ENCODE measurements at regions not wholly inside any gene's neighbourhood (a gene's known extent, or its start where the extent isn't known, plus 50 kb on each side); places are given as distances from the start of the nearest gene placed in this dataset.
A peak's percentile ranks its signal among the peaks of the same experiment; 100 is the strongest.

DNA sequence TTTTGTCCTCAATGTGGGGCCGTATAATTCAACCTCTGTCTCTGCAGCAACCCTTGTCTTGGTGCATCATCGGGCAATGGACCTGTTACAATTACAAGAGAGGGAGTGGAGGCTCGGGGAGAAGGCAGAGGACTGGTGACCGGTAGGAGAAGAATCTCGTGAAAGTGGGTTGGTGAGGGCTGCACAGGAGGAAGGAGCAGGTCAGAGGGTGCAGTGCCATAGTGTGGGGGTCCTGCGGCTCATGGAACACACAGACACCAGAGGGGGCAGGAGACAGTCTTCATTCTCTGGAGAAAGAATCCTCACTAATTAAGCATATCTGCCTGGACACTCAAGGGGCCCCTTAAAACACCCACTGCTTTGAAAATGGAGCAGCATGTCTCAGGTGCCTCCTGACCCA, 174.7 kb upstream of the B3GAT1 start:
- ATAC-seq (ENCODE audit: low read depth) = no peak
- Mint-ChIP-seq H3K4me1 (peaks cover 21% of the 10 kb centered on the region), H3K27me3 (peaks cover 31% of the 10 kb centered on the region), H3K9me3 (no peaks in the 10 kb centered on the region), H3K36me3 (no peaks in the 10 kb centered on the region), H3K4me3 (no peak overlapping the region), H3K27ac (no peak overlapping the region)
- DNase-seq = no peak
- POLR2A ChIA-PET = no interaction called here

DNA sequence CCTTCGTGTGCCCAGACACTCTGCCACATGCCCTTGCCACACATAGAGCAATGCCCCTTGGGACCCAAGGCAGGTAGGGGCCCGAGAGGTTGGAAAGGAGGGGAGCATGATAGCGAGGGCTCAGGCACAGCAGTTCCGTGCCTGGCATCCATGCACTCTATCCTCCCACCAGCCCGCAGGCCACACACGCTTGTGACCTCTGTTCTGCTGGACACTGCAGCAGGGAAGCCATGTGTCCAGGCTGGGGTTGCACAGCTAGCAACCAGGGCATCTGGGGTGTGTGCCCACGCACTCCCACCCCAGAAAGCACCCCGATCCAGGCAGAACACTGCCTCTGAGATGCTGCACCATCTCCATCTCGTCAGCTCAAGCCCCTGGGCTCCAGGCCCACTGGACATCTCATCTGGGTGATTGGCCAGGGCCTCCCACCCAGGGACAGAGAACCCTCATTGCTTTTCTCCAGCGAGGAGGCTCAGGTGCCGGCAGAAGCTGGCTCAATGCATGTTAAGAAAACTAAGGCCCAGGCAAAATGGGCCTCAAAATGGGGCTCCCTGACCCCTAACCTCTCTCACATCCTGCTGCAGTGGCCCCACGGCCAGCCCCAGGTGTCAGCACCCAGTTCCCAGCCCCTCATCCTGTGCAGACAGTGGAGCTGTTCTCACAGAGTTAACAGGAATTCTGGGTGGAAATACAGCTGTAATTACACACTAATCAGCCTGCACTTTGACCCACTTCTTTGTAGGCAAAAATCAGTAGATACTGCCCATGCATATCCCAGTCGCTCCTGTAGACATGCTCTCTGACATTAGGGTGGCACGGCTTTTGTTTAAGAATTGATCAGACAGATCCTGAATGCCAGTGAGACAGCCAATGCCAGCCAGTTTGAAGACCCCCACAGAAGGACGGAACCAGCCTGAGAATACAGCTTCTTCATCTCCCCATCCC, 173.9 kb upstream of the B3GAT1 start:
- peaks cover 35% of the 10 kb centered on the region for H3K27me3 Mint-ChIP-seq
- no peak overlapping the region for H3K27ac Mint-ChIP-seq
- DNase-seq (no peak), ATAC-seq (ENCODE audit: low read depth) (no peak)
- POLR2A ChIA-PET = no interaction called here
- H3K9me3 Mint-ChIP-seq = no peaks in the 10 kb centered on the region
- H3K36me3 Mint-ChIP-seq = no peaks in the 10 kb centered on the region
- peaks cover 24% of the 10 kb centered on the region for H3K4me1 Mint-ChIP-seq
- no peak overlapping the region for H3K4me3 Mint-ChIP-seq

GRCh38 chr11:134584706-134585445, 172.8 kb upstream of the B3GAT1 start:
- Mint-ChIP-seq H3K4me3 (no peak overlapping the region), H3K27ac (no peak overlapping the region), H3K9me3 (no peaks in the 10 kb centered on the region), H3K27me3 (peaks cover 37% of the 10 kb centered on the region), H3K4me1 (peaks cover 24% of the 10 kb centered on the region), H3K36me3 (no peaks in the 10 kb centered on the region)
- DNase-seq = no peak
- ATAC-seq (ENCODE audit: low read depth) = no peak
- POLR2A ChIA-PET = no interaction called here

DNA sequence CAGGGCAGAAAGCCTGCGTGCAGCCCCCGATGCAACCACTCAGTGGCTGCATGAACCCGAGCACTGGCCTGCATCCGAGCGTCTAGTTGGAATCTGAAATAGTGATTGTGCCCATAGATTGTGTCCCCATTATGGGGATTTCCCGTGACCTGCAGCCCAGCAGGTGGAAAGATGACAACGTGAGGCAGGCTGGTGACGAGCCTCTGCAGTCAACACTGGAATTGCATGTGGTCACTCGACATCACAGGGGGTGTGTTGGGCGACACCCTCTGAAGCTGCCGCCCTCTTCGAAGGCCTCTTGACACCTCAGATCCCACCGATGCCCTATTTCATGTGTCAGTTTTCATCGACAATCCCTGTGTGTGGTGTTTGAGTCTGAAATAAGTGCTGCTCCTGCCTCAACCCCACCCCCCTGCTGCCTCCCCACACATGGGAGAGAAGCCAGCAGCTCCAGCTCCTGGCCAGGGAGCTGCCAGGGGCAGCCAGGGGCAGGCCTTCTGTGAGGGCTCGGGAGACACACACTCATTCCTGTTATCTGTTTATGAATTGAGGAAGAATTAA, 172.0 kb upstream of the B3GAT1 start:
- H3K27me3 Mint-ChIP-seq = peaks cover 35% of the 10 kb centered on the region
- POLR2A ChIA-PET = no interaction called here
- ATAC-seq (ENCODE audit: low read depth) = no peak
- H3K9me3 Mint-ChIP-seq = no peaks in the 10 kb centered on the region
- no peaks in the 10 kb centered on the region for H3K36me3 Mint-ChIP-seq
- DNase-seq = no peak
- H3K4me3 Mint-ChIP-seq = peak overlapping the region; percentile 67
- peak overlapping the region; percentile 57 for H3K27ac Mint-ChIP-seq
- H3K4me1 Mint-ChIP-seq = peaks cover 22% of the 10 kb centered on the region

DNA sequence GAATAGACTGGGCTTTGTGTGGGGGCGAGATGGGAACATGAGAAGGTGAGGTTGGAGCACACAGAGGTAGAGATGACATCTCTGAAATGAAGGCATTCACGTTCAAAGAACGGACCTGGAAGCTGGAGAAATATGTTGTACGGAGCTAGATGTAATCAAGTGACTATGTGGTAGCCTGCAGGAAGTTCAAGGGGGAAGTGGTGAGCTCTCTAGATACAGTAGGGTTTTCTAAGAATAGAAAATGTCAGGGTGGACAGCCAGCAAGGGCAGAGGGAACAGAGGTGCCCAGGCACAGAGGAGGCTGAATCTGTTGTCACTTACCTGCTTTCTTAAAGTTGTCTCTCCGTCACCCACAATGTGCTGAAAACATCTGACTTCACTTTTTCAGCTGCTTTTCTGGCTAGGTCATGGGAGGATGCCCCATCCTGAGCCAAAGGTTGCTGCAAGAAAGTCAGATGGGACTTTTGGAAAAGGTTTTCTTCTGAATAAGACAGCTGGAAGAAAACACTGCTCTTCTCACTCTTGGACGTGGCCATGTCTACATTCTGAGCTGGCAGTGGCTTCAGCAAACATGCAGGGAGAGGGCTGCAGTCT, 171.5 kb upstream of the B3GAT1 start:
- Mint-ChIP-seq H3K4me1 (peaks cover 19% of the 10 kb centered on the region), H3K27me3 (peaks cover 35% of the 10 kb centered on the region), H3K4me3 (peak overlapping the region; percentile 67), H3K36me3 (no peaks in the 10 kb centered on the region), H3K9me3 (no peaks in the 10 kb centered on the region), H3K27ac (peak overlapping the region; percentile 57)
- DNase-seq (no peak), ATAC-seq (ENCODE audit: low read depth) (peak; percentile 93)
- POLR2A ChIA-PET = interaction anchor here (0.7 kb wide), 1 partner anchor 338 kb away, joined by 5 read pairs; no protein-coding TSS in a partner anchor

DNA sequence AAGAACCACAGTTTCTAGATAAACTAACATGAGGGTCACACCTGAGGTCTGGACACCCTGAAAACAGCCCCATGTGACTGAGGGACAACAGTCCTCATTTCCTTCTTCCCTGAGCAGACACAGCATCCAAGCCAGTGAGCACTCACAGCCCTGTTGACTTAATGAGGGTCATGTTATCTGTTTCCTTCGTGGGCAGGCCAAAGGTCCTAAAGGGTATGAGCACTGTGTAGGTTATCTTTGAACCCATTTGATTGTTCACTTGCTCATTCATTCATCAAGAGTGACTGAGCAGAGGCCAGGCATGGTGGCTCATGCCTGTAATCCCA, 170.7 kb upstream of the B3GAT1 start:
- ATAC-seq (ENCODE audit: low read depth) (no peak), DNase-seq (no peak)
- Mint-ChIP-seq H3K27me3 (peaks cover 37% of the 10 kb centered on the region), H3K4me1 (peaks cover 19% of the 10 kb centered on the region), H3K27ac (no peak overlapping the region), H3K9me3 (no peaks in the 10 kb centered on the region), H3K36me3 (no peaks in the 10 kb centered on the region), H3K4me3 (no peak overlapping the region)
- POLR2A ChIA-PET = no interaction called here

GRCh38 chr11:134581966-134582769, 170.1 kb upstream of the B3GAT1 start:
- H3K4me3 Mint-ChIP-seq = no peak overlapping the region
- H3K27ac Mint-ChIP-seq = no peak overlapping the region
- H3K4me1 Mint-ChIP-seq = peaks cover 19% of the 10 kb centered on the region
- H3K27me3 Mint-ChIP-seq = peaks cover 37% of the 10 kb centered on the region
- no peaks in the 10 kb centered on the region for H3K9me3 Mint-ChIP-seq
- ATAC-seq (ENCODE audit: low read depth) (peak; percentile 23), DNase-seq (no peak)
- POLR2A ChIA-PET = no interaction called here
- no peaks in the 10 kb centered on the region for H3K36me3 Mint-ChIP-seq

DNA sequence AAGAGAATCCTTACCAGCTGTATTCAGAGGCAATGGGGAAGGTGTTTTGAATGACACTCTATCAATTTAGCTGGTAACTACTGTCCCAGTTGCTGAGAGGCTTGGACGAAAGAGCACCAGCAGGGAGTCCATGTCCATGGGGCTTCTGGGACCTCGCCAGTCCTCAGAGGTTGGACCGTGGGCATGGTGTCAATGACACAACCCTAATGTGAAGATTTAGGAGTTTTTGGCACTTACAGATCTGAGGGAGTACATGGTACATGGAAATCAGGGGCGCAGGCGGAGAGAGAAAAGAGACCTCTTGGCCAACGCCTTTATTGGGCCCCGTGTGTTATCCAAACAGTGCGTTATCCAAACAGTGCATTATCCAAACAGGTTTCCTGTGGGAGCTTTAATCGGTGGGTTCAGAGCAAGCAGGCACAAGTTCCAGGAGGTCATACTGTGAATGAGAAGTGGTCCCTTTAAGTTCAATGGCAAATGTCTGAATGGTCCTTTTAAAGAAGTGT, 169.1 kb upstream of the B3GAT1 start:
- Mint-ChIP-seq H3K36me3 (no peaks in the 10 kb centered on the region), H3K4me1 (peaks cover 19% of the 10 kb centered on the region), H3K27me3 (peaks cover 33% of the 10 kb centered on the region), H3K4me3 (no peak overlapping the region), H3K27ac (no peak overlapping the region), H3K9me3 (no peaks in the 10 kb centered on the region)
- DNase-seq (no peak), ATAC-seq (ENCODE audit: low read depth) (no peak)
- POLR2A ChIA-PET = no interaction called here

DNA sequence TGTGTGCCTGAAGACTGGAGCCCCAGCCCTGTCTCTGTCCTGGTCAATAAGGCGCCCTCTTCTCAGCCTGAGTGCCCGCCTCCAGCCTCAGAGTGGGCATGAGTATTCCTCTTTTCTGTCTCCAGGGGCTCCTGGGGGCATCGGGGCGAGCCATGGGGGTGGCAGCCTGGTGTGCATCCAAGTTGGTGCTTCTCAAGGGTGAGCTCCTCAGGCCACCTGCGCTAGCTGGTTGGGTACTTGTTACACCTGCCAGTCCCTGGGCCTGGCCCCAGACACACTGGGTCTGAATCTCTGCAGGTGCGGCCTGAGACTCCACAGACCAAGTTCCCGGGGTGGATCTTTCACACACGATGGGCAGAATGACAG, 168.6 kb upstream of the B3GAT1 start:
- no peaks in the 10 kb centered on the region for H3K9me3 Mint-ChIP-seq
- no peak for ATAC-seq (ENCODE audit: low read depth)
- H3K36me3 Mint-ChIP-seq = no peaks in the 10 kb centered on the region
- no peak overlapping the region for H3K4me3 Mint-ChIP-seq
- H3K27me3 Mint-ChIP-seq = peaks cover 37% of the 10 kb centered on the region
- peaks cover 19% of the 10 kb centered on the region for H3K4me1 Mint-ChIP-seq
- DNase-seq = no peak
- H3K27ac Mint-ChIP-seq = no peak overlapping the region
- POLR2A ChIA-PET = no interaction called here

GRCh38 chr11:134579724-134580609, 167.9 kb upstream of the B3GAT1 start:
- no peaks in the 10 kb centered on the region for H3K9me3 Mint-ChIP-seq
- peaks cover 34% of the 10 kb centered on the region for H3K27me3 Mint-ChIP-seq

DNA sequence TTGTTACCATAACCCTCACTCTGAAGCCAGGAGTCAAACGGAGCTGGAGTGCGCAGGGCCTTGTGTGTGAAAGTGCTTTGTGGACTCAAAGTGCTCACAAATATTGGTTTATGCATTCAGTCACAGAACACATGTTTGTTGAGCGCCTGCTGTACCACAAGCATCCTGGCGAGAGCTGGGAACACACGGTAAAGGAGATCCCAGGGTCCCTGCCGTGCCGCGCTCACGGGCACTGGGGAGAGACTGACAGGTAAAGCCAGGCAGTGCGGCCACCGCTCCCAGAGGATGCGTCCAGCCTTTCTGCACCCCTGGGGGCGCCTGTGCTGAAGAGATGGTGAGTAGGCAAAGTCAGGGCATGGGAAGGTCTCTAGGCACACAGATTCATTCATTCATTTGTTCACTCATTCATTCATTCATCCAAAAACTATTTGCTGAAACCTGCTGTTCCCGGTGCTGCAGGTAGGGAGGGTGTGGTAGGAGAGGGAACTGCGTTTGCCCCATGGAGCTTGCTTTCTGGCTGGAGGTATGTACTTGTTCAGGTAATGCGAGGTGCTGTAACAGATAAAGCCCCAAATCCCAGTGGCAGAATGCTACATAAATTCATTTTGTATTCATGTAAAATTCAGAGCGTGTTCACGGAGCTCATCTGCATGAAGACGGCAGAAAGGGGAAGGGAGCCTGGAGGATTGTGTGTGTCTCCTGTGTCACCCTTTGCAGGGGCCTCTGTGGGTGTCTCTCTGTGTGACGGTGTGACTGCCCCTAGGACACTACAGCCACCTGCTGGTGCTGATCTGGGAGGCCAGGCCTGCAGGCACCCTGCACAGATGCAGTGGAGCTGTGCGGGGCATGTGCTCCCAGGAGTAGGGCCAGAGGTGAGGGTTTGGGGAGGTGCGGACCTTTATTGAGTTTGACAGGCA, 167.0 kb upstream of the B3GAT1 start:
- no peaks in the 10 kb centered on the region for H3K36me3 Mint-ChIP-seq
- no peak overlapping the region for H3K4me3 Mint-ChIP-seq
- DNase-seq (no peak), ATAC-seq (ENCODE audit: low read depth) (no peak)
- H3K9me3 Mint-ChIP-seq = no peaks in the 10 kb centered on the region
- POLR2A ChIA-PET = no interaction called here
- H3K27me3 Mint-ChIP-seq = peaks cover 27% of the 10 kb centered on the region
- peaks cover 19% of the 10 kb centered on the region for H3K4me1 Mint-ChIP-seq
- no peak overlapping the region for H3K27ac Mint-ChIP-seq

More at GRCh38 chr11:134579724-134580609, 167.9 kb upstream of the B3GAT1 start:
- Mint-ChIP-seq H3K27ac (no peak overlapping the region), H3K4me3 (no peak overlapping the region), H3K36me3 (no peaks in the 10 kb centered on the region), H3K4me1 (peaks cover 19% of the 10 kb centered on the region)
- DNase-seq (no peak), ATAC-seq (ENCODE audit: low read depth) (no peak)
- POLR2A ChIA-PET = no interaction called here

Measured in activated naive CD8-positive, alpha-beta T cell treated with anti-CD3 and anti-CD28 coated beads, Interleukin-2, amount 10 ng/mL, durations not matched to agents 7 days and 5 days (primary cell).